Thyroid gland (tissue), 4 donors: ENCODE measurements at regions not wholly inside any gene's neighbourhood (a gene's known extent, or its start where the extent isn't known, plus 50 kb on each side); places are given as distances from the start of the nearest gene placed in this dataset.

Source experiments
- POLR2A ChIP-seq, 2 donors: fragments of 450-650 bp; IDR thresholded peaks; one replicate each; pipeline ENCODE4 v1.6.1; 2017; ENCODE audit warnings: antibody characterized with exemption in 2 of 2, mild to moderate bottlenecking in 2 of 2, moderate library complexity in 1 of 2
- TF ChIP-seq, protein P1 (sequence below), 6 experiments: fragments of 200-600 bp in 3 of 6; fragments of 450-650 bp in 3 of 6; sonication (generic) in 3 of 6; IDR thresholded peaks; one replicate each; pipeline ENCODE4 v1.5.1; 2016 to 2019; ENCODE audit warnings: antibody characterized with exemption in 6 of 6, mild to moderate bottlenecking in 2 of 6, inconsistent platforms in 1 of 6, moderate library complexity in 1 of 6

DNA sequence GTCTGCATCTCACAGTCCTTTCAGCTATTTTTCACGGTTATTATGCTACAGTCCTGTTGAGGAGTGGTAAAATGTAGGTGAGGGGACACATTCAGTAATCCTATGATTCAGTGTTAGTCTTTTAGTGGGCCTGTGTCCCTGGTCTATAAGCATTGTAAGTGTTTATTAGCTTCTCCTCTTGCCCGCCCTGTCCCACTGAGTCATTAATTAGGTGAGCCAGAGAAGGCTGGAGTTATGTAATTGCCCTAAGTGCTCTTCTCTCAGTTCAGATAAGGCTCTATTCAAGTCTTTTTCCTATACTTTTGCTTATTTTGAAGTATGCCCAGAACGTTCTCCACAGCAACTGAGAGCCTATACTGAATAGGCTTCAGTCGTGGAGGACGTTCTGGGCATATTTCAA is 76.3 kb upstream of the ZRANB2 start:
- TF ChIP-seq, protein P1, sequence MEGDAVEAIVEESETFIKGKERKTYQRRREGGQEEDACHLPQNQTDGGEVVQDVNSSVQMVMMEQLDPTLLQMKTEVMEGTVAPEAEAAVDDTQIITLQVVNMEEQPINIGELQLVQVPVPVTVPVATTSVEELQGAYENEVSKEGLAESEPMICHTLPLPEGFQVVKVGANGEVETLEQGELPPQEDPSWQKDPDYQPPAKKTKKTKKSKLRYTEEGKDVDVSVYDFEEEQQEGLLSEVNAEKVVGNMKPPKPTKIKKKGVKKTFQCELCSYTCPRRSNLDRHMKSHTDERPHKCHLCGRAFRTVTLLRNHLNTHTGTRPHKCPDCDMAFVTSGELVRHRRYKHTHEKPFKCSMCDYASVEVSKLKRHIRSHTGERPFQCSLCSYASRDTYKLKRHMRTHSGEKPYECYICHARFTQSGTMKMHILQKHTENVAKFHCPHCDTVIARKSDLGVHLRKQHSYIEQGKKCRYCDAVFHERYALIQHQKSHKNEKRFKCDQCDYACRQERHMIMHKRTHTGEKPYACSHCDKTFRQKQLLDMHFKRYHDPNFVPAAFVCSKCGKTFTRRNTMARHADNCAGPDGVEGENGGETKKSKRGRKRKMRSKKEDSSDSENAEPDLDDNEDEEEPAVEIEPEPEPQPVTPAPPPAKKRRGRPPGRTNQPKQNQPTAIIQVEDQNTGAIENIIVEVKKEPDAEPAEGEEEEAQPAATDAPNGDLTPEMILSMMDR (IDR thresholded peaks at IDR 0.05): no peak
- no peak for TF ChIP-seq POLR2A (IDR thresholded peaks at IDR 0.05)
